Bronchial epithelial cell (primary cell): ENCODE measurements at regions not wholly inside any gene's neighbourhood (a gene's known extent, or its start where the extent isn't known, plus 50 kb on each side); places are given as distances from the start of the nearest gene placed in this dataset.

Source experiments
- DNase-seq: peaks from one replicate; pipeline ENCODE4 v3.0.0-alpha.2; 2010; ENCODE audit warnings: low read depth
- FAIRE-seq: peaks from 2 replicates; lab custom pipeline; 2011; peaks lifted over from hg19 to GRCh38; lab: Jason Lieb, UNC
- H3K27me3 ChIP-seq: 2 replicates; pipeline ENCODE4 v1.5.1; 2011; ENCODE audit warnings: low read length; ENCODE audit not compliant: control insufficient read depth, insufficient read depth
- H3K36me3 ChIP-seq: 2 replicates; pipeline ENCODE4 v1.5.1; 2011; ENCODE audit warnings: low read length; ENCODE audit not compliant: control insufficient read depth, insufficient read depth
- H3K4me3 ChIP-seq: 2 replicates; pipeline ENCODE4 v1.5.1; 2011; ENCODE audit warnings: mild to moderate bottlenecking, low read depth, low read length, control low read depth
- TF ChIP-seq, protein P1 (sequence below): IDR thresholded peaks from 2 replicates; pipeline ENCODE4 v1.5.1; 2011; ENCODE audit warnings: mild to moderate bottlenecking, moderate library complexity, low read length, control low read depth, inconsistent platforms; ENCODE audit not compliant: insufficient read depth, severe bottlenecking

DNA sequence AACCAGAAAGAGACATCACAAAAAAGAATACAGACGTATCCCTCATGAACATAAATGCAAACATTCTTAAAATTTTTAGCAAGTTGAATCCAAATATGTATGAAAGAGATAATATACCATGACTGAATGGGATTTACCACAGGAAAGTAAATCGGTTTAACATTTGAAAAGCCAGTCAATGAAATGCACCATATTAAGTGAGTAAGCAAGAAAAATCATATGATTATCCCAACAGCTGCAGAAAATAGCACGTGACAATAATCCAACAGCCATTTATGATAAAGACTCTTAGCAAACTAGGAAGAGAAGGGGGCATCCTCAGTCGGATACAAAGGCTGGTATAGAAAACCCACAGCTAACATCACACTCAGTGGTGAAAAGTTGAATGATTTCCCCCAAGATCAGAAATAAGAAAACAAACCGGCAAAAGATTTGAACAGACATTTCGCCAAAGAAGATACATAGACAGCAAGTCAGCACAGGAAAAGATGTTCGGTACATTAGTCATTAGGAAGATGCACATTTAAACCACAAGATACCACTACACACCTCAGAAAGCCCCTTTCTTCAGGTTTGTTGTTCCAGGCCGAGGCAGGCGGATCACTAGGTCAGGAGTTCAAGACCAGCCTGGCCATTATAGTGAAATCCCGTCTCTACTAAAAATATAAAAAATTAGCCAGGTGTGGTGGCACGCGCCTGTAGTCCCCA, 144.3 kb downstream of the INHBB start:
- Histone ChIP-seq H3K36me3 (no peaks in the 10 kb centered on the region), H3K4me3 (no peak overlapping the region), H3K27me3 (peaks cover 2% of the 10 kb centered on the region)
- FAIRE-seq (no peak), DNase-seq (peak; percentile 42)
- TF ChIP-seq, protein P1, sequence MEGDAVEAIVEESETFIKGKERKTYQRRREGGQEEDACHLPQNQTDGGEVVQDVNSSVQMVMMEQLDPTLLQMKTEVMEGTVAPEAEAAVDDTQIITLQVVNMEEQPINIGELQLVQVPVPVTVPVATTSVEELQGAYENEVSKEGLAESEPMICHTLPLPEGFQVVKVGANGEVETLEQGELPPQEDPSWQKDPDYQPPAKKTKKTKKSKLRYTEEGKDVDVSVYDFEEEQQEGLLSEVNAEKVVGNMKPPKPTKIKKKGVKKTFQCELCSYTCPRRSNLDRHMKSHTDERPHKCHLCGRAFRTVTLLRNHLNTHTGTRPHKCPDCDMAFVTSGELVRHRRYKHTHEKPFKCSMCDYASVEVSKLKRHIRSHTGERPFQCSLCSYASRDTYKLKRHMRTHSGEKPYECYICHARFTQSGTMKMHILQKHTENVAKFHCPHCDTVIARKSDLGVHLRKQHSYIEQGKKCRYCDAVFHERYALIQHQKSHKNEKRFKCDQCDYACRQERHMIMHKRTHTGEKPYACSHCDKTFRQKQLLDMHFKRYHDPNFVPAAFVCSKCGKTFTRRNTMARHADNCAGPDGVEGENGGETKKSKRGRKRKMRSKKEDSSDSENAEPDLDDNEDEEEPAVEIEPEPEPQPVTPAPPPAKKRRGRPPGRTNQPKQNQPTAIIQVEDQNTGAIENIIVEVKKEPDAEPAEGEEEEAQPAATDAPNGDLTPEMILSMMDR, result no peak

DNA sequence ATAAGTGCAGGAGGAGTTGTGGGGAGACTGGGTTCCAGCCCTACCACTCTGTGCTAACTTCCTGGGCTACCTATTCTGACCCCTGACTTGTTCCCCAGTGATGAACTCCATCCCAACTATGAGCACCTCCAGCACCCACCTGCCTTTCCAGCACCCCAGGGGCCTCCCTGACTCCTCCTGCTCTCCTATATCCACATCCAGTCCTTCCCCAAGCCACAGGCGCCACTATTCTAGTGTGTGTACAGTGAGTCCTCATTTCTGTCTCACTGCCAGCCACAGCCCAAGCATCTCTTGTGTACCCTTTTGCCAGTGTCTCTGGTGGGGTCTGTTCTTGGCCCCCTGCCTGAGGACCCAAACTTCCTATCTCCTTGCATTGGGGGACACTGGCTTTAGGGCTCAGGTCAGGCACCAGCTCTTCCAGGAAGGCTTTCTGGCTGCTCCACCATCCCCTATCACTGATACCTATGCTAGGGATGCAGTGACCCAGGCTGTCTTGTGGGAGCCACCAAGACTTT, 145.2 kb downstream of the INHBB start:
- FAIRE-seq, result no peak
- no peak for DNase-seq
- Histone ChIP-seq H3K4me3 (no peak overlapping the region), H3K36me3 (no peaks in the 10 kb centered on the region), H3K27me3 (peaks cover 2% of the 10 kb centered on the region)
- TF ChIP-seq, protein P1, result no peak

DNA sequence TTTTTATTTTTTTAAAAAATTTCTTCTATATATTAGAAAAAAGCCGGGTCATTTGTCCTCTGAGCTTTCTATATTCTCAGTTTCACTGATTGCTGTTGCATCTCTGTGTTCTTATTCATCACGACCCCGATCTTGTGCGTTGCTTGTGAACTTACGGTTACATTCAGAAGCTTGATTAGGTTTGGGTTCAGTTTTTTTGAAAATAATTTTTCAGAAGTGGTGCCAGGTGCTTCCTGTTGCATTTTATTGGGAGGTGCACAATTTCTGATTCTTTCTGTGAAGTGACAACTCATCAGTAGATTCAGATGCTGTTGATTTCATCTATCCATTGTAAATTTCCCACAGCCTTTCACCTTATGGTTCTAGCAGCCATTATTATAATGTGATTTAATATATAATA, 147.3 kb downstream of the INHBB start:
- DNase-seq (no peak), FAIRE-seq (no peak)
- H3K36me3 ChIP-seq, result no peaks in the 10 kb centered on the region
- TF ChIP-seq, protein P1, result no peak
- peaks cover 2% of the 10 kb centered on the region for H3K27me3 ChIP-seq
- H3K4me3 ChIP-seq, result no peak overlapping the region

DNA sequence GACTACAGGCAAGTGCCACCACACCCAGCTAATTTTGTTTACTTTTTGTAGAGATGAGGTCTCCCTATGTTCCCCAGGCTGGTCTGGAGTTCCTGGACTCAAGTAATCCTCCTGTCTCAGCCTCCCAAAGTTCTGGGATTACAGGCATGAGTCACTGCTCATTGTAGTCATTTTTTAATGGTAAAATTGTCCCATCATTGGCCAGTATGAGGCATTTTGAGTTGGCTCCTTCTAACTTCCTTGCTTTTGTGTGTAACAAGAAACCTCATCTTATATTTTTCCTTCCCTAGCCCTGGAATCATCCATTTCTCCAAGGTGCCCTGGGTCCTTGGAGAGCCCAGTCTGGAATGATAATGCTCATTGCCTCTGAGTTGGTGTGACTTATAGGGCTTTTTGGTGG, 148.5 kb downstream of the INHBB start:
- Histone ChIP-seq H3K27me3 (peaks cover 2% of the 10 kb centered on the region), H3K36me3 (no peaks in the 10 kb centered on the region), H3K4me3 (no peak overlapping the region)
- no peak for FAIRE-seq
- DNase-seq, result peak; percentile 17
- TF ChIP-seq, protein P1, result no peak

DNA sequence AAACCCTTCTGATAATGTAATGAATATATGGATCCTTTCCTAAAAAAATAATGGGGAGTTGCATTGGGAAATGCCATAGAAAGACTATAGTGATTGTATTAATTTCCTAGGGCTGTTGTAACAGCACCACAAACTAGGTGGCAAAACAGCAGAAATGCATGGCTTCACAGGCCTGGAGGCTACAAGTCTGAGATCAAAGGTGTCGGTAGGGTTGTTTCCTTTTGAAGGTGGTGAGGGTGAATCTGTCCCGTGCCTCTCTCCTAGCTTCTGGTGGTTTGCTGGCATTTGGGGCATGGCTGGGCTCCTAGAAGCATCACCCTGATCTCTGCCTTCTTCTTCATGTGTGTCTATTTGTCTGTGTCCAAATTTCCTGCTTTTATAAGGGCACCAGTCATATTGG, 149.7 kb downstream of the INHBB start:
- FAIRE-seq (no peak), DNase-seq (no peak)
- peaks cover 2% of the 10 kb centered on the region for H3K27me3 ChIP-seq
- H3K36me3 ChIP-seq, result no peaks in the 10 kb centered on the region
- TF ChIP-seq, protein P1, result no peak
- H3K4me3 ChIP-seq, result no peak overlapping the region
